ENCODE measurements at regions not wholly inside any gene's neighbourhood (a gene's known extent, or its start where the extent isn't known, plus 50 kb on each side); places are given as distances from the start of the nearest gene placed in this dataset.

DNA sequence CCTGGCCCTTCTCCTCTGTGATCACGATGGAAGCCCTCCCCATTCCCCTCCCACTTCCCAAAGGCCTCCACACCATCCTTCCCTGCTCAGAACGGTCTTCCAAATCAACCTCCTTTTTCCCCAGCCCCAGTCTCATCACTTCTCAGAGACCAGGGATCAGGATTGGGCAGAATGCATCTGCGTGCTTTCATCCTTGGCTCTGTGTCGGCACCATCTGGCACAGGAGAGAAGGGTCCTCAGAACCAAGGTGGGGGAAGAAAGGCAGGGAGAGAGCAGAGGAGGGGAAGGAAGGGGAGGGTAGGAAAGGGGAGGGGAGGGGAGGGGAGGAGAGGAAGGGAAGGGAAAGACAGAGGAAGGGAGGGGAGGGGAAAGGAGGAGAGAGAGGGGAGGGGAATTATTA, 52.4 kb upstream of the FICD start:
- no peak for DNase-seq

GRCh38 chr12:108461058-108461660, 53.9 kb upstream of the FICD start:
- no peak for DNase-seq

DNA sequence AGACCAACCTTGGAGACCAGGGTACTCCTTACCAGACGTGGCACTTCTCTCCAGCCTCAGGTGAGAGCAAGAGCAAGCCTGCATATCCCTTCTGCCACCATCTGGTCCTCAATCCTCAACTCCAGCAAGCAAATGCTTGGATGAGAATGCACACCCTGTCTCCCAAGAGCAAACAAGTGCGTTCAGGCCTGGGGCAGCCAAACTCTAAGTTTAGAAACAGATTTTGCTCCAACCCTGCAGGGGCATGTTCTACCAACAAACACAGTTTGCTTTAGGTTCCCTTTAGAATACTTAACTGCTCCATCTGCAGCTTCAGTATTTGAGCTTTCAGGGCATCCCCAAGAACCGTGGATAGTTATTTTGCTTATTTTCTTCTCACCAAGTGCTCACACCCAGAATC, 55.9 kb upstream of the FICD start:
- DNase-seq = no peak

- no peak for DNase-seq
Measured at GRCh38 chr12:108457734-108458361, 57.2 kb upstream of the FICD start.

DNA sequence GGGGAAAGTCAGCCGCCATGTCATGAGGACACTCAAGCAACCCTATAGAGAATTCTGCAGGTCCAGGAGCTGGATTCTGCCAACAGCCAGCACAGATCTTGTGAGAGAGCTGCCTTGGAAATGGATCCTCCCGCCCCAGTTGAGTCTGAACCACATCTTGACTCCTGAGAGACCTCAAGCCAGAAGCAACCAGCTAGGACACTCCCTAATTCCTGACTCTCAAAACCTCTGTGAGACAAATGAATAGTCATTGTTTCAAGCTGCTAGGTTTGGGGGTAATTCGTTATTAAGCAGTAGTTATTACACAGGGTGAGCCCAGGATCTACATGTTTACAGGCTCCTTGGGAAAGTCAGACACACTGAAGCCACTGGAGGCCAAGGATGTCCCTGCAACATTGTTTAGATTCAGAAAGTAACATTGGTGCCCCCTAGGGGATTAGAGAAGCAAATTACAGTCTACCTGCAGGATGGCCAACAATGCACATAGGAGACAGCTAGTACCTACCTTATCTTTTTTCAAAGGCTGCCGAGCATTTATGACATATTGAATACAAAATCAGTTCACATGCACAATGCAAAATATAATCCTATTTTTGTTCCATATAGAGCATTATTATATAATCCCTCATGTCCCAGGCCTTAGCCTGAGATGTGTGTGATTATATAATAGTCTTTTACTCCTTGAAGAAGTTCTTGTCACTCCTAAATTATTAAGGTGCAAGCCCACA, 57.9 kb upstream of the FICD start:
- peak; percentile 42 to 82 (median 75) for DNase-seq

GRCh38 chr12:108455706-108456105, 59.4 kb upstream of the FICD start:
- DNase-seq = no peak

DNA sequence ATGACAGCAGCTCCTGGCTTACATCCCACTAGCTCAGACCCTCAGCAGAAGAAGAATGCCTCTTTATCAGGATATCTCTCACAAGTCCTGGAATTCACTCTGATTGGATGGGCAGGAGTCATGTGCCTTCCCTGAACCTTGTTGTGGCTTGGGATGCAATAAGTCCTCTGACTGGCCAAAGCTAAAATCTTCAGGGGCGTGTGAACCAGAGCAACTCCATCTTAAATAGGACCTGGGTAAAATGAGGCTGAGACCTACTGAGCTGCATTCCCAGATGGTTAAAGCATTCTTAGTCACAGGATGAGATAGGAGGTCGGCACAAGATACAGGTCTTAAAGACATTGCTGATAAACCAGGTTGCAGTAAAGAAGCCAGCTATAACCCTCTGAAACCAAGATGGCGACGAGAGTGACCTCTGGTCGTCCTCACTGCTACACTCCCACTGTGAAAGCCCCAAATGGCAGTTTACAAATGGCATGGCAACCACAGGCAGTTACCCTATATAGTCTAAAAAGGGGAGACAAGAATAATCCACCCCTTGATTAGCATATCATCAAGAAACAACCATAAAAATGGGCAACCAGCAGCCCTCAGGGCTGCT, 60.4 kb upstream of the FICD start:
- no peak for DNase-seq

- DNase-seq = peak in 1 of 3 experiments; percentile 32
Measured at GRCh38 chr12:108449478-108449877, 65.6 kb upstream of the FICD start.

DNA sequence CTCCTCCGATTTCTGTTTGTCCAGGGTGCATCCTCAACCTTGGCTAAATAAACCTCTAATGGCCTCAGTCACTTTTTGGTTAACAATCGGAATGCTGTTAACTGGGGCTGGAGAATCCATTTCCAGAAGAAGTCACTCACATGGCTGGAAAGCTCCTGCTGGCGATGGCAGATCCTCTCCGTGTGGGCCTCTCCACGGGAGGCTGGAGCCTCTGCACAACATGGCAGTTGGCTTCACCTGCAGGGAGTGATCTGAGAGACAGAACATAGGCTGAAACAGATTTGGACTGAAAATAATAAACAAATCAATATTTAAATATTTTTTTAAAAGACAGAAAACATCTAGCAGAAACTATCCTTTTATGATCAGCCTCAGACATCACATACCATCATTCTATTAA, 66.8 kb upstream of the FICD start:
- no peak for DNase-seq

GRCh38 chr12:108447168-108447832, 67.8 kb upstream of the FICD start:
- no peak for DNase-seq

DNA sequence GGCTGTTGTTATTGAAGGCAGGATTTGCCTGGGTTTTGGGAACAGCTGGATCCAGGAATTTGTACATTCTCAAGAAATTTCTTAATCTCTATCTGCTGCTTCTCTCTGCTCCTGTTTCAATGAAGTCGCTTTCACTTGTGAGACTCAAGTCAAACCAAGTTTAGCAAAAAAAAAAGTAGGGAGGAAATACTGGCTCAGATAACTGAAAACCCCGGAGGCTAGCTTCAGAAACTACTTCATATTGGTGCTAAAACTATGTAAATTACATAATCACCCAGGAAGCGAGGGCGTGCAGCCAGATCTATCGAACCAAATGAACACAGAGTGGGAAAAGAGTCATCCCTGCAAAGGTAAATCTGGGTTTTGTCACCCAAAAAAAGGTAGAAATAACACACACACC, 68.3 kb upstream of the FICD start:
- no peak for DNase-seq

DNA sequence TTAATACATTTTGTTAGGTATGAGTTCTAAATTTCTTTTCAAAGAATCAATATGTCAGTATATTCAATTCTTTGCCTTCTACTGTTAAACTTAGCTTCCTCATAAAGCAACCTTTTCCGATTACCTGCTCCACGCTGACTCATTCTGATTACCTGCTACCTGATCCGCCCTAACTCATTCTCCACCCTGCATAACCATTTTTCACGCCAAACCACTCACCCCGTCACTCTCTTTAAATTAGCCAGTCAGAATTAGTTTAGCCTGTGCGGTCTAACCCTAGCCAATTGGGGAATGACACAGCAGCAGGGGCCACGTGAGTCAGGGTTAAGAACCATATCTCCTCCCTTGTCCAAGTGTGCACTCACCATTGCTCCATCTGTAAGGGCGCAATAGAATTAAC, 72.2 kb upstream of the FICD start:
- no peak for DNase-seq

DNA sequence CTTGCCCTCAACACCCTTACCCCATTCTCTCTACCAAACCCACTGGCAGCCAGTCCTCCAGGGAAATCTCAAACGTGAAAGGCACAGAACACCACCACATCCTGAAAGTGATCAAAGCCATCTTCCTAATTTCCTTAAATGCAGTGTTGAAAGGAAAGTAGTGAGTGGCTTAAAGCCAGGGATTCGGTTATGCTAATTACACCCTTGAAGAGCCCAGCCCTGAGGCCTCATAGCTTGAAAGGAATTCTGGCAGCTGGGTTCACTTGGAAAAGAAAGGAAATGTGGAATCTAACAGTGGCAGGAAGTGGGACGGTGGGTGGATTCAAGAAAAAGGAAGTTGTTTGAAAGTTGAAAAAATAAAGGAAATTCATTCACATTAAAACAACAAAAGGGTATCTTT, 73.0 kb upstream of the FICD start:
- DNase-seq = peak in 1 of 3 experiments; percentile 22

GRCh38 chr12:108441549-108441948, 73.5 kb upstream of the FICD start:
- DNase-seq = no peak

- no peak for DNase-seq
Measured at GRCh38 chr12:108440736-108441135, 74.3 kb upstream of the FICD start.

- no peak for DNase-seq
Measured at GRCh38 chr12:108438667-108439066, 76.4 kb upstream of the FICD start.

DNA sequence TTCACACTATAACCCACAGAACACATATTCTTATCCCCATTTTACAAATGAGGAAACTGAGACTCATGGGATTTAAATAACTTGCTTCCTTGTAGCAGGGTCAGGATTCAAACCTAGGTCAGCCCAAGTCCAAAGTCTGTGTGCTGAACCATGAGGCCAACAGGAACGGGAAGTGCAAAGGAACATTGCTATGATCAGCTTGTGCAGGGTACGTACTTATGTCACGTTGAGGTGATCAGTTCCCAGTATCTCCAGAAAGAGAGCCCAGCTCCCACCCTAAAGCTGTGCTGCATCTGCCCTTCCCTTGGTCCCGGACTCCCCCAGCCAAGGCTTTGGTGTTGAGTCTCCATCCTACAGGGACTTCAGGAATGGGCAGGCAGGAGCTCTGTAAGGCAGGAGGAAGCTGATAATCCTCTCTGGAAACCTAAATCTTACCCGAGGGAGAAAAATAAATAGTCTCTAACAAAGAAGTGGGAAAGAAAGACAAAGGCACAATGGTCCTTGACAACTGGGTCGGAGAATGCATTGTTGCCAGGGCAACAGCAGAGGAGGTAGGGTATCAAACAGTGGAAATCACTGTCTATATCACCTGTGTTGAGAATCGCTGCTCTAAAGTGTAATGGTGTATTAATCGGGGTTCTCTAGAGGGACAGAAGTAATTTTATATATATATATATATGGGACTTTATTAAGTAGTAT, 82.5 kb upstream of the FICD start:
- peak in 1 of 3 experiments; percentile 35 for DNase-seq

DNA sequence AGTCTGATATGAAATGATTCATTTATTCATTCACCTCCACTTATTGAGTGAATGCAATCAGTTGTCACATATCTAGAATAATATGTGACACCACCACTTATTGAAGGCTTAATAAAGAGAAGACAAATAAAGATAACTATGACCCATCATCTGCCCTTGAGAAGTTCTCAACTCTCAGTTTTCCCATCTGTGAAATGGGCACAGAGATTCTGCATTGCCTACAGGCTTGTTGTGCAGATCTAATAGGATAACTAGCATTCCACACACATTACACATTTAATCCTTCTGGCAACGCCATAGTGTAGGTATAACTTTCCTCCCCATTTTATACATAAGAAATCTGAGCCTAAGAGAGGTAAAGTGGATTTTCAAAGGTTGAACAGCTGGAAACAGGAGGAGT, 84.2 kb upstream of the FICD start:
- no peak for DNase-seq

DNA sequence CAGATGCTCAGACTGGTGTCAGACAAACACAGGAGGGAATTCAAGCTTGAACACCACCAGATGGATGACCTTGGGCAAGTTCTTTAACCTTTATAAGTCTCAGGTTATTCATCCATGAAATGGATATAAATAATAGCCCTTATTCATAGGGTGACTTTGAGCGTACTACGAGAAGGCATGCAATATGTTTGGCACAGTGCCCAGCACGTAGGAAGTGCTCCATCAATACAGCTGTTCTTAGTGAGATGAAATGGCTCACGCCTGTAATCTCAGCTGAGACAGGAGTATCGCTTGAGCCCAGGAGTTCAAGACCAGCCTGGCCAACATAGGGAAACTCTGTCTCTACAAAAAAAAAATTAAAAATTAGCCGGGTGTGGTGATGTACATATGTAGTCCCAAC, 84.8 kb upstream of the FICD start:
- peak in 2 of 3 experiments; percentile 45 to 46 for DNase-seq

- peak in 1 of 3 experiments; percentile 88 for DNase-seq
Measured at GRCh38 chr12:108425238-108425795, 86.2 kb upstream of the CMKLR1 start.

DNA sequence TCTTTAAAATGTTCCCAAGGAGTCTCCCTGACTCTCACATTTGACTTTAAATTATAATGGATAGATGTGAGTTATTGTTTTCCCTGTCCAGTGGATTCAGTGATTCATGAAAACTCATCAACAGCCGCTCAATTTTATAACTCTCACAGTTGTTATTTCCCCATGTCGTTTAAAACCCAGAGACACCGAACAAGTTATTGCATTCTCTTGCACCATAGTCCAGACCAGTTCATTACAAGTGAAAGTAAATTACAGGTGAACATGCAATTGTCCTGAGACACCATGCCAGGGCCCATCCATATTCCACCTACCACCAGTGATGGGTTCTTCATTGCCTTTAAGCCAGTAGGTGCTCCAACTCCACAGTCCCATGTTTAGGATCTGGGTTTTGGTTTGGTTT, 85.7 kb upstream of the CMKLR1 start:
- DNase-seq = no peak

- DNase-seq = no peak
Measured at GRCh38 chr12:108424026-108424425, 84.9 kb upstream of the CMKLR1 start.

All from NCI-H1417 (cell line).